Hematopoietic multipotent progenitor cell (in vitro differentiated cells): ENCODE measurements at regions not wholly inside any gene's neighbourhood (a gene's known extent, or its start where the extent isn't known, plus 50 kb on each side); places are given as distances from the start of the nearest gene placed in this dataset. TPM values are rescaled to one million over a fixed set of nuclear protein-coding genes. Genes with fewer than 3 reads are reported as not detected.
A peak's percentile ranks its signal among the peaks of the same experiment; 100 is the strongest.
"Not testable (repeated sequence)": the region's sequence is repeated elsewhere in the genome, so short reads cannot be mapped to it uniquely, and the experiment has no call there.

Experiments used
- DNase-seq, 3 donors: peaks; one replicate each; pipeline ENCODE4 v3.0.0-alpha.2; 2011 to 2015; ENCODE audit warnings: low read depth in 2 of 3, low spot score in 2 of 3
- small RNA-seq: library from RNA; depleted of rRNA; stranded (forward); fragments of <200 nt; gene quantifications from one replicate; pipeline ENCODE3, GENCODE V24; 2012

DNA sequence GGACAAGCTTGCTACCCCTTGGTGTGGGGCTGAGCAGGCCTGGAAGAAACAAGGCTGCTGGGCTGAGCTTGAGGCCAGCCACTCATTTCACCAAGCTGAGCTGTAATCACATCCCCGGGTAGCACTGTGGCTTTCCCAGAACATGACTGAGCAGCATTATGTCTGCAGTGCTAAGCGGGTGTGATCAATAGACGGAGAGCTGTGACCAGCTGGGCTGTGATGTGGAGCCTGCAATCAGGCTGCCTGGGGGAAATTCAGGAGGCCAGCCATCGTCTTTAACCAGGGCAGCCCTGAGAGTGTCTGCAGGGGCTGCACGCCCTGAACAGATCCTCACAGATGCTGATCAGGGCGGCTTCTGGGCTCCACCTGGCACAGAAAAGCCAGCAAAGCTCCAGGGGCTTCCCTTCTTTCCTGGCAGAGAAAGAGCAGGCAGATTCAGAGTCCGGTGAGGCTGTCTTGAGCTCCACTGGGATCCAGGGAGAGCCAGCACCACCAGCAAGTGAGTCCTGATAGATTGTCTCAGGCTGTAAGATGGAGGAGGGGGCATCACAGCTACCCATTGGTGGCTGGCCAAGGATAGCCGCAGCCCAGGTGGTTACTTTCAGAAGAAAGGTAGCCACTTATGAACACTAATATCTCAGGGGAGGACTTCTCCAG lies 165.9 kb downstream of the NRN1 start:
- no peak for DNase-seq

DNA sequence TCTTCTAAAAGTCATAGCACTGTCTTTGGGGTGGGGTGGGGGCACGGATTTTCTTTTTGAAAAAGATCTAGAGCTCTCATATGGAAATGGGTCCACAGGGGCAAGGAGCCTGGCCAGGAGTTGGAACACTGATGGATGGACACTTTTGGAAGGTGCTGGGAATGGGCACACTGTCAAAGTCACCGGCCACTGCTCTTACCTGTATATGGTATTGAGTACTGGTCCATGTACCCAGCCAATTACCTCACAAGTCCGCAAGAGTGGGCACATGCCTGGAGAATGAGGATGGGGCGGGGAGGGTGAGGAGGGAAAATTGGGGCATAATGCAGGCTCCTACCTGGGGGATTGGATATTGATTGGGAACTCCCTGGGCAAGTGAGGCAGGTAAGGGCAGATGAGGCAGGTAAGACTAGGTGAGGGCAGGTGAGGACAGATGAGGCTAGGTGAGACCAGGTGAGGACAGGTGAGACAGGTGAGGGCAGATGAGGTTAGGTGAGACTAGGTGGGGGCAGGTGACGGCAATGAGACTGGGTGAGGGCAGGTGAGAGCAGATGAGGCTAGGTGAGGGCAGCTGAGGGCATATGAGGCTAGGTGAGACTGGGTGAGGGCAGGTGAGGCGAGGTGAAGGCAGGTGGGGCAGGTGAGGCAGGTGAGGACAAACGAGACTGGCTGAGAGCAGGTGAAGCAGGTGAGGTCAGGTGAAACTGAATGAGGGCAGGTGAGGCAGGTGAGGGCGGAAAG lies 167.9 kb downstream of the NRN1 start:
- DNase-seq: no peak

GRCh38 chr6:5837323-5837722 lies 169.4 kb downstream of the NRN1 start:
- no peak for DNase-seq

GRCh38 chr6:5836597-5836996 lies 170.1 kb downstream of the NRN1 start:
- DNase-seq: not testable (repeated sequence)

- DNase-seq: no peak
These were observed 173.6 kb downstream of the NRN1 start for GRCh38 chr6:5833120-5833519.

GRCh38 chr6:5832668-5833067 lies 174.1 kb downstream of the NRN1 start:
- no peak for DNase-seq

GRCh38 chr6:5831219-5831862 lies 175.4 kb downstream of the NRN1 start:
- peak in 2 of 3 donors; percentile 14 to 46 for DNase-seq

GRCh38 chr6:5828296-5828695 lies 178.4 kb downstream of the NRN1 start:
- no peak for DNase-seq

GRCh38 chr6:5827056-5827904 lies 179.4 kb downstream of the NRN1 start:
- DNase-seq: no peak

GRCh38 chr6:5824382-5824983 lies 182.2 kb downstream of the NRN1 start:
- DNase-seq: not testable (repeated sequence)

Small RNAs in the stretch of these regions (small RNA-seq; reads per million reads assigned to genes)
- gene RN7SL221P: not detected
